Breast epithelium (tissue), 4 donors: ENCODE measurements at regions not wholly inside any gene's neighbourhood (a gene's known extent, or its start where the extent isn't known, plus 50 kb on each side); places are given as distances from the start of the nearest gene placed in this dataset.
"Not testable (repeated sequence)": the region's sequence is repeated elsewhere in the genome, so short reads cannot be mapped to it uniquely, and the experiment has no call there.

Source experiments
- DNase-seq, 2 donors: peaks; one replicate each; pipeline ENCODE4 v3.0.0-alpha.2; 2019; ENCODE audit warnings: low spot score in 2 of 2
- H3K27ac ChIP-seq, 2 donors: fragments of 200-600 bp; sonication (generic) in 1 of 2; one replicate each; pipeline ENCODE4 v1.5.1; 2016 to 2019; ENCODE audit warnings: mild to moderate bottlenecking in 1 of 2
- H3K27me3 ChIP-seq, 2 donors: fragments of 200-600 bp; sonication (generic) in 1 of 2; one replicate each; pipeline versions ENCODE4 v1.5.1 to v1.6.0; 2017 to 2019; ENCODE audit warnings: control low read depth in 1 of 2, mild to moderate bottlenecking in 1 of 2
- H3K36me3 ChIP-seq: fragments of 200-600 bp; one replicate; pipeline ENCODE4 v1.5.1; 2019
- H3K4me1 ChIP-seq, 2 donors: fragments of 200-600 bp; sonication (generic); one replicate each; pipeline ENCODE4 v1.5.1; 2016 to 2019; ENCODE audit warnings: control low read depth in 1 of 2
- H3K4me3 ChIP-seq, 3 donors: fragments of 200-600 bp; sonication (generic); 1 replicate in 2 of 3; 2 replicates in 1 of 3; pipeline ENCODE4 v1.5.1; 2016 to 2019; ENCODE audit warnings: mild to moderate bottlenecking in 3 of 3, moderate library complexity in 2 of 3
- H3K9me3 ChIP-seq, 2 donors: fragments of 200-600 bp; sonication (generic) in 1 of 2; one replicate each; pipeline ENCODE4 v1.5.1; 2016 to 2019; ENCODE audit warnings: control low read depth in 1 of 2
- CTCF ChIP-seq, 3 donors: fragments of 450-650 bp; IDR thresholded peaks; one replicate each; pipeline ENCODE4 v1.5.1; 2016 to 2017; ENCODE audit warnings: antibody characterized with exemption in 3 of 3, mild to moderate bottlenecking in 3 of 3, moderate library complexity in 3 of 3
- POLR2A ChIP-seq: fragments of 450-650 bp; IDR thresholded peaks from one replicate; pipeline ENCODE4 v1.6.1; 2016; ENCODE audit warnings: antibody characterized with exemption, mild to moderate bottlenecking, moderate library complexity
- POLR2AphosphoS5 ChIP-seq, 3 donors: sonication (generic); formaldehyde crosslinking; IDR thresholded peaks; one replicate each; pipeline ENCODE4 v1.6.1; 2017; ENCODE audit warnings: antibody characterized with exemption in 3 of 3
- intact Hi-C: fragments of 100-400 bp; cut with DNase I; formaldehyde crosslinking; loops from one replicate; pipeline ENCODE4 v1.15.1; 2023; ENCODE audit warnings: low total_unique reads

DNA sequence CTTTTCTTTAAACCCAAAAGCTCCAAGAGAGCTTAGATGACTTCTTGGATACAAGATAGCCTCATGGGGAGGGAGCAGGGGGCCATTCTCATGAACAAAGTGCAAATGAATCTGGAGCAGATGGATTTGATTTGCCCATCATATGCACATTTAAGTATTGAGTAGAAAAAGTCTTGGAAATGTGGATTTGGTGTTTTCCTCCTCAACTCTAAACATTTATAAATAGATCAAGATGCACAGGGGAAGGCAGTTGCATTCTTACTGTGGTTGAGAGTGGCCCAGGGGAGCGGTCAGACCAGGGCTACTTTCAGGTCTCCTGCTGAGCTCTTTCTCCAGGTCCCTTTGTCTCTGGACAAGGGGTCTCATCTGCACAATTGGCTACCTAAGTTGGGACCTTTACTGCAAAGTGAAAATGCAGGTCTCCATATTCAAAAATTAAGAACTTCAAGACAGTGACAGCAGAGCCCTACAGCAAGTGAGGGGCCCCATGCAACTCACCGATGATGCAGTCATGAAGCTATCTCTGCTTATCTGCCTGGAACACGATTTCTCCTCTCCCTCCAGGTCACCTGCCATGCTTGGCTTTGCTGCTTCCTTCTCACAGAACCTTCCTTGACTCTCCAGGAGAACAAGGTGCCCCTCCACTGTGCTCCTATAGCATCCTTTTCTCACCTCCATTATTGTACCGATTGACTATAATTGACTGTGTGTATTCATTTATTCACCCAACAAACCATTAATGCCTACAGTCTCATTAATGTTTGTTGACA, 145.4 kb downstream of the LPIN1 start:
- Histone ChIP-seq H3K27ac (no peak overlapping the region), H3K4me1 (no peaks in the 10 kb centered on the region), H3K9me3 (peaks cover 0 to 26% of the 10 kb centered on the region in 2 donors), H3K4me3 (no peak overlapping the region), H3K27me3 (no peaks in the 10 kb centered on the region), H3K36me3 (no peaks in the 10 kb centered on the region)
- no peak for DNase-seq
- intact Hi-C loops = no loop called here
- TF ChIP-seq POLR2AphosphoS5 (IDR thresholded peaks at IDR 0.05) (no peak), CTCF (IDR thresholded peaks at IDR 0.05) (no peak), POLR2A (no peak)

DNA sequence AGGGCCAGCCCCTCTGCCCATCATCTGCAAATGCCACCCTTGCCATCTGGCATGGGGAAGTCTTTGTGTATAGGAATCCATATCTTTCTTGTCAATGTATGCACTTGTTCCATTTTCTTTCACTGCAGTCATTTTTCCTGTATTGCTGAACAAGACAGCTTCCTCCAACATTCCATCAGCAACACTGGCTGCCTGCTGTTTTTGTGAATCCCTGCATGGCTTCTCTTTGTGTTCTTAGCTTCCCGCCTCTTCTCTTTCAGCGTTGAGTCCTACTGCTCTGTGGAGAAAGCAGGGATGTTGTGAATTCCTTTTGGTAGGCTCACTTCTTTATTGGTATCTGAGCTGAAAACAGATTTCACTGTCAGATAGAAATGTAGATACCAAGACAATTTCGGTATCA, 150.0 kb downstream of the LPIN1 start:
- Histone ChIP-seq H3K4me1 (no peaks in the 10 kb centered on the region), H3K27me3 (no peaks in the 10 kb centered on the region), H3K27ac (no peak overlapping the region), H3K36me3 (no peaks in the 10 kb centered on the region), H3K9me3 (no peaks in the 10 kb centered on the region), H3K4me3 (no peak overlapping the region)
- no peak for TF ChIP-seq POLR2AphosphoS5 (IDR thresholded peaks at IDR 0.05)
- no peak for TF ChIP-seq CTCF (IDR thresholded peaks at IDR 0.05)
- no peak for TF ChIP-seq POLR2A
- no peak for DNase-seq
- intact Hi-C loops = no loop called here

DNA sequence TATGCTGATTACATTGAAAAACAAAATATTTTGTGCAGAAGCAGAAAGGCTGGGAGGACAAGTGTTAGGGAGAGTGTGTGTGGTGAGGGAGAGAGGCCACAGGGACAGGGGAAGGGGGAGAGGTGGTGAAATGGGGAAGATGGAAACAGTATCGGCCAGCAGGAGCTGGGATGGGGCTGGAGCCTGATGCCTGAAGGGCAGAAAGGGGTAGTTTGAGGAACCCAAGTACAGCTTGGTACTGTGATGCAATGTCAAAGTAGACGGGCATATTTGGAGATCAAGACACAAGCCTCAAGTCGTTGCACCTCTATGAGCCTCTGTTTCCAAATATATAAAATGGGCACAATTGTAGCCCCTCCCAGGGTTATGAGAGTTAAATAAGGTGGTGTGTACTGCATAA, 152.1 kb downstream of the LPIN1 start:
- H3K9me3 ChIP-seq = no peaks in the 10 kb centered on the region
- DNase-seq = no peak
- intact Hi-C loops = no loop called here
- no peaks in the 10 kb centered on the region for H3K27me3 ChIP-seq
- TF ChIP-seq CTCF (IDR thresholded peaks at IDR 0.05) = no peak
- TF ChIP-seq POLR2AphosphoS5 (IDR thresholded peaks at IDR 0.05) = no peak
- TF ChIP-seq POLR2A = no peak
- no peaks in the 10 kb centered on the region for H3K36me3 ChIP-seq
- no peak overlapping the region for H3K27ac ChIP-seq
- no peaks in the 10 kb centered on the region for H3K4me1 ChIP-seq
- H3K4me3 ChIP-seq = no peak overlapping the region

GRCh38 chr2:11899264-11899818, 152.9 kb downstream of the LPIN1 start:
- no peak for DNase-seq
- H3K4me3 ChIP-seq = no peak overlapping the region

GRCh38 chr2:11900891-11901290, 154.5 kb downstream of the LPIN1 start:
- H3K4me1 ChIP-seq, DNase-seq, intact Hi-C loops, H3K9me3 ChIP-seq, H3K27ac ChIP-seq, H3K36me3 ChIP-seq, H3K27me3 ChIP-seq, H3K4me3 ChIP-seq: not testable (repeated sequence)

More at GRCh38 chr2:11899264-11899818, 152.9 kb downstream of the LPIN1 start:
- no peaks in the 10 kb centered on the region for H3K9me3 ChIP-seq
- intact Hi-C loops = no loop called here
- H3K27me3 ChIP-seq = no peaks in the 10 kb centered on the region
- H3K36me3 ChIP-seq = no peaks in the 10 kb centered on the region
- TF ChIP-seq POLR2A (no peak), POLR2AphosphoS5 (IDR thresholded peaks at IDR 0.05) (no peak), CTCF (IDR thresholded peaks at IDR 0.05) (no peak)
- H3K27ac ChIP-seq = no peak overlapping the region
- no peaks in the 10 kb centered on the region for H3K4me1 ChIP-seq
